Muscle of leg (tissue), 3 donors: ENCODE measurements at regions not wholly inside any gene's neighbourhood (a gene's known extent, or its start where the extent isn't known, plus 50 kb on each side); places are given as distances from the start of the nearest gene placed in this dataset.

Source experiments
- DNase-seq: peaks from one replicate; pipeline ENCODE4 v3.0.0; 2013
- H3K27ac ChIP-seq: one replicate; pipeline ENCODE4 v1.5.1; 2013; ENCODE audit warnings: mild to moderate bottlenecking, low read length, control low read depth
- H3K27me3 ChIP-seq: one replicate; pipeline ENCODE4 v1.6.1; 2013; ENCODE audit warnings: low read length; ENCODE audit not compliant: control insufficient read depth, insufficient read depth
- H3K36me3 ChIP-seq: one replicate; pipeline ENCODE4 v1.6.1; 2013; ENCODE audit warnings: low read length; ENCODE audit not compliant: control insufficient read depth, insufficient read depth
- H3K4me1 ChIP-seq: one replicate; pipeline ENCODE4 v1.6.1; 2013; ENCODE audit warnings: low read length; ENCODE audit not compliant: control insufficient read depth, insufficient read depth
- H3K4me3 ChIP-seq: one replicate; pipeline ENCODE4 v1.5.1; 2013; ENCODE audit warnings: low read length, control low read depth
- H3K9me3 ChIP-seq: replicated peaks from 2 replicates; pipeline ENCODE4 v1.6.1; 2013; ENCODE audit warnings: low read depth, low read length; ENCODE audit not compliant: control insufficient read depth
- WGBS: methylation state at CpG from one replicate; pipeline ENCODE4 v1.1.5; 2013; ENCODE audit warnings: missing lambda C conversion rate; ENCODE audit not compliant: insufficient coverage; 5-methylcytosine and 5-hydroxymethylcytosine counted together

- Histone ChIP-seq H3K27me3 (no peaks in the 10 kb centered on the region), H3K27ac (no peak overlapping the region), H3K9me3 (no peaks in the 10 kb centered on the region), H3K36me3 (no peaks in the 10 kb centered on the region), H3K4me3 (no peak overlapping the region), H3K4me1 (no peaks in the 10 kb centered on the region)
- no peak for DNase-seq
- 80% methylated on average over 1 of the region's 5 CpGs for WGBS
Measured at GRCh38 chr2:226132323-226133215, 667.1 kb downstream of the IRS1 start.

- 48% methylated on average over 2 of the region's 2 CpGs for WGBS
- H3K36me3 ChIP-seq = no peaks in the 10 kb centered on the region
- H3K9me3 ChIP-seq = no peaks in the 10 kb centered on the region
- no peak overlapping the region for H3K27ac ChIP-seq
- H3K27me3 ChIP-seq = no peaks in the 10 kb centered on the region
- no peak overlapping the region for H3K4me3 ChIP-seq
- no peak for DNase-seq
- no peaks in the 10 kb centered on the region for H3K4me1 ChIP-seq
Measured at GRCh38 chr2:226131299-226131784, 668.3 kb downstream of the IRS1 start.

GRCh38 chr2:226130192-226130591, 669.4 kb downstream of the IRS1 start:
- no peak overlapping the region for H3K27ac ChIP-seq
- WGBS = 17% methylated on average over 2 of the region's 2 CpGs

GRCh38 chr2:226127682-226128081, 671.9 kb downstream of the IRS1 start:
- H3K36me3 ChIP-seq = no peaks in the 10 kb centered on the region
- H3K27ac ChIP-seq = no peak overlapping the region
- H3K4me1 ChIP-seq = no peaks in the 10 kb centered on the region
- no peaks in the 10 kb centered on the region for H3K9me3 ChIP-seq
- H3K27me3 ChIP-seq = no peaks in the 10 kb centered on the region
- no peak overlapping the region for H3K4me3 ChIP-seq
- WGBS = no CpG with 5 or more reads among the region's 1 CpG
- DNase-seq = no peak

More at GRCh38 chr2:226130192-226130591, 669.4 kb downstream of the IRS1 start:
- H3K27me3 ChIP-seq = no peaks in the 10 kb centered on the region
- H3K4me3 ChIP-seq = no peak overlapping the region
- H3K9me3 ChIP-seq = no peaks in the 10 kb centered on the region
- DNase-seq = peak; percentile 36
- H3K4me1 ChIP-seq = no peaks in the 10 kb centered on the region
- H3K36me3 ChIP-seq = no peaks in the 10 kb centered on the region

- H3K4me3 ChIP-seq = no peak overlapping the region
- no peak for DNase-seq
- no peak overlapping the region for H3K27ac ChIP-seq
- no peaks in the 10 kb centered on the region for H3K36me3 ChIP-seq
- H3K9me3 ChIP-seq = no peaks in the 10 kb centered on the region
- H3K4me1 ChIP-seq = no peaks in the 10 kb centered on the region
- no peaks in the 10 kb centered on the region for H3K27me3 ChIP-seq
- WGBS = 83% methylated on average over 1 of the region's 1 CpG
Measured at GRCh38 chr2:226126104-226126503, 673.5 kb downstream of the IRS1 start.

GRCh38 chr2:226125176-226125883, 674.3 kb downstream of the IRS1 start:
- Histone ChIP-seq H3K27ac (no peak overlapping the region), H3K9me3 (no peaks in the 10 kb centered on the region), H3K4me1 (no peaks in the 10 kb centered on the region), H3K27me3 (no peaks in the 10 kb centered on the region), H3K36me3 (no peaks in the 10 kb centered on the region), H3K4me3 (no peak overlapping the region)
- peak; percentile 21 for DNase-seq
- WGBS = no CpG with 5 or more reads among the region's 7 CpGs

GRCh38 chr2:226124548-226125011, 675.0 kb downstream of the IRS1 start:
- WGBS = no CpG with 5 or more reads among the region's 2 CpGs
- no peak overlapping the region for H3K27ac ChIP-seq
- DNase-seq = peak; percentile 63
- no peaks in the 10 kb centered on the region for H3K9me3 ChIP-seq
- H3K27me3 ChIP-seq = no peaks in the 10 kb centered on the region
- H3K4me1 ChIP-seq = no peaks in the 10 kb centered on the region
- H3K4me3 ChIP-seq = no peak overlapping the region
- no peaks in the 10 kb centered on the region for H3K36me3 ChIP-seq

- no peak overlapping the region for H3K4me3 ChIP-seq
- no peaks in the 10 kb centered on the region for H3K9me3 ChIP-seq
- H3K36me3 ChIP-seq = no peaks in the 10 kb centered on the region
- H3K27ac ChIP-seq = no peak overlapping the region
- H3K4me1 ChIP-seq = peaks cover 2% of the 10 kb centered on the region
- peak; percentile 39 for DNase-seq
- no peaks in the 10 kb centered on the region for H3K27me3 ChIP-seq
- WGBS = no CpG with 5 or more reads among the region's 3 CpGs
Measured at GRCh38 chr2:226123300-226123699, 676.3 kb downstream of the IRS1 start.

- no peak overlapping the region for H3K4me3 ChIP-seq
- DNase-seq = no peak
- H3K27me3 ChIP-seq = no peaks in the 10 kb centered on the region
- H3K9me3 ChIP-seq = no peaks in the 10 kb centered on the region
- H3K36me3 ChIP-seq = no peaks in the 10 kb centered on the region
- H3K4me1 ChIP-seq = peaks cover 2% of the 10 kb centered on the region
- no peak overlapping the region for H3K27ac ChIP-seq
Measured at GRCh38 chr2:226122041-226122440, 677.6 kb downstream of the IRS1 start.

- H3K27me3 ChIP-seq = no peaks in the 10 kb centered on the region
- H3K27ac ChIP-seq = no peak overlapping the region
- no peaks in the 10 kb centered on the region for H3K36me3 ChIP-seq
- no peak overlapping the region for H3K4me3 ChIP-seq
- peak; percentile 86 for DNase-seq
- H3K9me3 ChIP-seq = no peaks in the 10 kb centered on the region
- no CpG with 5 or more reads among the region's 4 CpGs for WGBS
- peaks cover 2% of the 10 kb centered on the region for H3K4me1 ChIP-seq
Measured at GRCh38 chr2:226121046-226121738, 678.4 kb downstream of the IRS1 start.
